Mesendoderm (in vitro differentiated cells): ENCODE measurements at regions not wholly inside any gene's neighbourhood (a gene's known extent, or its start where the extent isn't known, plus 50 kb on each side); places are given as distances from the start of the nearest gene placed in this dataset.

ENCODE experiments used
- DNase-seq: peaks from one replicate; pipeline ENCODE4 v3.0.0; 2013
- H2AK5ac ChIP-seq: 2 replicates; pipeline ENCODE4 v1.6.1; 2013; ENCODE audit warnings: low read length, inconsistent platforms
- H2BK120ac ChIP-seq: 2 replicates; pipeline ENCODE4 v1.6.1; 2013; ENCODE audit warnings: low read depth, mild to moderate bottlenecking, low read length, moderate library complexity, mixed read lengths
- H2BK15ac ChIP-seq: replicated peaks from 2 replicates; pipeline ENCODE4 v1.6.1; 2013; ENCODE audit warnings: low read depth, mild to moderate bottlenecking, moderate library complexity
- H2BK5ac ChIP-seq: 2 replicates; pipeline ENCODE4 v1.6.1; 2013; ENCODE audit warnings: low read length, inconsistent platforms
- H3K18ac ChIP-seq: 2 replicates; pipeline ENCODE4 v1.6.1; 2013; ENCODE audit warnings: mild to moderate bottlenecking, low read length, mixed read lengths
- H3K23ac ChIP-seq: one replicate; pipeline ENCODE4 v1.6.1; 2013; ENCODE audit warnings: low read length
- H3K27ac ChIP-seq: 2 replicates; pipeline ENCODE4 v1.5.1; 2013; ENCODE audit warnings: low read depth, mild to moderate bottlenecking, inconsistent platforms, low read length, moderate library complexity
- H3K27me3 ChIP-seq: 2 replicates; pipeline ENCODE4 v1.6.1; 2013; ENCODE audit warnings: low read length, control low read depth, mild to moderate bottlenecking, inconsistent platforms; ENCODE audit not compliant: insufficient read depth, poor library complexity
- H3K36me3 ChIP-seq: 2 replicates; pipeline ENCODE4 v1.6.1; 2013; ENCODE audit warnings: low read length, inconsistent platforms; ENCODE audit not compliant: control insufficient read depth, insufficient read depth
- H3K4ac ChIP-seq: one replicate; pipeline ENCODE4 v1.6.1; 2013; ENCODE audit warnings: low read depth, mild to moderate bottlenecking, low read length, moderate library complexity
- H3K4me1 ChIP-seq: 2 replicates; pipeline ENCODE4 v1.6.1; 2013; ENCODE audit warnings: low read depth, low read length, inconsistent platforms; ENCODE audit not compliant: control insufficient read depth
- H3K4me2 ChIP-seq: 2 replicates; pipeline ENCODE4 v1.6.1; 2013; ENCODE audit warnings: low read length
- H3K4me3 ChIP-seq: 2 replicates; pipeline ENCODE4 v1.5.1; 2013; ENCODE audit warnings: mild to moderate bottlenecking, low read length
- H3K56ac ChIP-seq: one replicate; pipeline ENCODE4 v1.6.1; 2013; ENCODE audit warnings: low read length
- H3K79me1 ChIP-seq: 2 replicates; pipeline ENCODE4 v1.6.1; 2013; ENCODE audit warnings: low read length, inconsistent platforms
- H3K79me2 ChIP-seq: 2 replicates; pipeline ENCODE4 v1.6.1; 2013; ENCODE audit warnings: mild to moderate bottlenecking, low read length; ENCODE audit not compliant: control insufficient read depth, insufficient read depth
- H3K9ac ChIP-seq: 2 replicates; pipeline ENCODE4 v1.6.1; 2013; ENCODE audit warnings: low read length, inconsistent platforms
- H4K5ac ChIP-seq: one replicate; pipeline ENCODE4 v1.6.1; 2013; ENCODE audit warnings: low read length
- H4K8ac ChIP-seq: one replicate; pipeline ENCODE4 v1.6.1; 2013; ENCODE audit warnings: low read depth, mild to moderate bottlenecking, control low read depth, low read length, moderate library complexity
- WGBS: extraction: QIAGEN DNeasy Blood & Tissue Kit; methylation state at CpG from one replicate; pipeline ENCODE4 v1.1.7; 2013; ENCODE audit warnings: low lambda C conversion rate, missing lambda C conversion rate; ENCODE audit not compliant: insufficient coverage; ENCODE audit errors: extremely low coverage; 5-methylcytosine and 5-hydroxymethylcytosine counted together

GRCh38 chrX:148316446-148316845 lies 184.0 kb upstream of the AFF2 start:
- Histone ChIP-seq H2AK5ac (no peak overlapping the region), H2BK15ac (no peak overlapping the region), H3K23ac (no peak overlapping the region), H3K56ac (no peak overlapping the region), H3K79me2 (no peaks in the 10 kb centered on the region), H3K4me3 (no peak overlapping the region), H3K27me3 (no peaks in the 10 kb centered on the region), H4K5ac (no peak overlapping the region), H3K79me1 (no peaks in the 10 kb centered on the region), H3K36me3 (no peaks in the 10 kb centered on the region), H2BK5ac (no peak overlapping the region), H3K4me1 (no peaks in the 10 kb centered on the region), H3K4me2 (no peak overlapping the region), H3K9ac (no peak overlapping the region), H2BK120ac (no peak overlapping the region), H4K8ac (no peak overlapping the region), H3K18ac (no peak overlapping the region), H3K4ac (no peak overlapping the region), H3K27ac (no peak overlapping the region)
- no CpG with 5 or more reads among the region's 1 CpG for WGBS
- DNase-seq = no peak

GRCh38 chrX:148322906-148323305 lies 177.5 kb upstream of the AFF2 start:
- no peak overlapping the region for H3K27ac ChIP-seq
- no peak overlapping the region for H4K8ac ChIP-seq
- no peak overlapping the region for H2BK120ac ChIP-seq
- no peak overlapping the region for H3K9ac ChIP-seq
- no peak overlapping the region for H3K4me2 ChIP-seq
- no peaks in the 10 kb centered on the region for H3K27me3 ChIP-seq
- H3K23ac ChIP-seq = no peak overlapping the region
- DNase-seq = no peak
- no peak overlapping the region for H2BK5ac ChIP-seq
- no peak overlapping the region for H4K5ac ChIP-seq
- H3K79me1 ChIP-seq = no peaks in the 10 kb centered on the region
- no peaks in the 10 kb centered on the region for H3K4me1 ChIP-seq
- no peak overlapping the region for H3K4ac ChIP-seq
- no peaks in the 10 kb centered on the region for H3K79me2 ChIP-seq
- no peak overlapping the region for H3K18ac ChIP-seq
- H3K4me3 ChIP-seq = no peak overlapping the region
- H3K56ac ChIP-seq = no peak overlapping the region
- no peak overlapping the region for H2AK5ac ChIP-seq
- H2BK15ac ChIP-seq = no peak overlapping the region
- WGBS = no CpG with 5 or more reads among the region's 2 CpGs
- no peaks in the 10 kb centered on the region for H3K36me3 ChIP-seq

- no peak overlapping the region for H3K23ac ChIP-seq
- H3K56ac ChIP-seq = no peak overlapping the region
- no peak overlapping the region for H3K4me2 ChIP-seq
- no peak overlapping the region for H2BK120ac ChIP-seq
- no peak for DNase-seq
- no peak overlapping the region for H3K18ac ChIP-seq
- no peak overlapping the region for H4K5ac ChIP-seq
- no peak overlapping the region for H2BK15ac ChIP-seq
- WGBS = no CpG with 5 or more reads among the region's 1 CpG
- no peak overlapping the region for H3K9ac ChIP-seq
- no peak overlapping the region for H4K8ac ChIP-seq
- H3K79me1 ChIP-seq = no peaks in the 10 kb centered on the region
- H3K27ac ChIP-seq = no peak overlapping the region
- H3K79me2 ChIP-seq = no peaks in the 10 kb centered on the region
- no peak overlapping the region for H3K4ac ChIP-seq
- H2BK5ac ChIP-seq = no peak overlapping the region
- no peak overlapping the region for H3K4me3 ChIP-seq
- H3K4me1 ChIP-seq = no peaks in the 10 kb centered on the region
- no peaks in the 10 kb centered on the region for H3K27me3 ChIP-seq
- H2AK5ac ChIP-seq = no peak overlapping the region
- no peaks in the 10 kb centered on the region for H3K36me3 ChIP-seq
Measured at GRCh38 chrX:148333989-148334388, 166.4 kb upstream of the AFF2 start.

GRCh38 chrX:148337873-148338272 lies 162.5 kb upstream of the AFF2 start:
- no peaks in the 10 kb centered on the region for H3K79me1 ChIP-seq
- DNase-seq = no peak

GRCh38 chrX:148354916-148355315 lies 145.5 kb upstream of the AFF2 start:
- no peak overlapping the region for H2BK15ac ChIP-seq
- H2BK120ac ChIP-seq = no peak overlapping the region
- H3K4ac ChIP-seq = no peak overlapping the region
- H3K23ac ChIP-seq = no peak overlapping the region
- no peaks in the 10 kb centered on the region for H3K79me1 ChIP-seq
- H3K9ac ChIP-seq = no peak overlapping the region
- no peak overlapping the region for H3K4me2 ChIP-seq
- no peaks in the 10 kb centered on the region for H3K27me3 ChIP-seq
- H3K18ac ChIP-seq = no peak overlapping the region
- WGBS = no CpG with 5 or more reads among the region's 1 CpG
- no peak for DNase-seq
- H3K4me3 ChIP-seq = no peak overlapping the region
- H4K5ac ChIP-seq = no peak overlapping the region
- no peak overlapping the region for H3K56ac ChIP-seq
- no peaks in the 10 kb centered on the region for H3K79me2 ChIP-seq
- no peaks in the 10 kb centered on the region for H3K4me1 ChIP-seq
- no peak overlapping the region for H4K8ac ChIP-seq
- H2AK5ac ChIP-seq = no peak overlapping the region
- H2BK5ac ChIP-seq = no peak overlapping the region
- H3K36me3 ChIP-seq = no peaks in the 10 kb centered on the region
- H3K27ac ChIP-seq = no peak overlapping the region

More at GRCh38 chrX:148337873-148338272, 162.5 kb upstream of the AFF2 start:
- H4K5ac ChIP-seq = no peak overlapping the region
- no peak overlapping the region for H2BK15ac ChIP-seq
- WGBS = no CpG with 5 or more reads among the region's 4 CpGs
- no peak overlapping the region for H2BK120ac ChIP-seq
- no peak overlapping the region for H3K4me2 ChIP-seq
- H3K79me2 ChIP-seq = no peaks in the 10 kb centered on the region
- no peaks in the 10 kb centered on the region for H3K36me3 ChIP-seq
- H3K56ac ChIP-seq = no peak overlapping the region
- no peak overlapping the region for H3K9ac ChIP-seq
- no peaks in the 10 kb centered on the region for H3K4me1 ChIP-seq
- no peaks in the 10 kb centered on the region for H3K27me3 ChIP-seq
- no peak overlapping the region for H2BK5ac ChIP-seq
- H3K4me3 ChIP-seq = no peak overlapping the region
- no peak overlapping the region for H2AK5ac ChIP-seq
- H4K8ac ChIP-seq = no peak overlapping the region
- H3K23ac ChIP-seq = no peak overlapping the region
- no peak overlapping the region for H3K4ac ChIP-seq
- H3K27ac ChIP-seq = no peak overlapping the region
- no peak overlapping the region for H3K18ac ChIP-seq

- no peak overlapping the region for H3K27ac ChIP-seq
- no peak overlapping the region for H2BK5ac ChIP-seq
- no peak overlapping the region for H3K56ac ChIP-seq
- H3K27me3 ChIP-seq = no peaks in the 10 kb centered on the region
- no peaks in the 10 kb centered on the region for H3K79me1 ChIP-seq
- H2BK15ac ChIP-seq = no peak overlapping the region
- H2AK5ac ChIP-seq = no peak overlapping the region
- no peak overlapping the region for H3K4me3 ChIP-seq
- no peak overlapping the region for H3K23ac ChIP-seq
- DNase-seq = no peak
- no peak overlapping the region for H3K18ac ChIP-seq
- H3K36me3 ChIP-seq = no peaks in the 10 kb centered on the region
- H3K4ac ChIP-seq = no peak overlapping the region
- no peak overlapping the region for H4K8ac ChIP-seq
- H4K5ac ChIP-seq = no peak overlapping the region
- no peak overlapping the region for H2BK120ac ChIP-seq
- no peak overlapping the region for H3K9ac ChIP-seq
- no peaks in the 10 kb centered on the region for H3K4me1 ChIP-seq
- no peak overlapping the region for H3K4me2 ChIP-seq
- no peaks in the 10 kb centered on the region for H3K79me2 ChIP-seq
Measured at GRCh38 chrX:148361641-148362040, 138.8 kb upstream of the AFF2 start.
